ENCODE measurements at regions not wholly inside any gene's neighbourhood (a gene's known extent, or its start where the extent isn't known, plus 50 kb on each side); places are given as distances from the start of the nearest gene placed in this dataset.

GRCh38 chr2:56088411-56088810 lies 95.4 kb upstream of the CCDC85A start:
- TF ChIP-seq, protein P1, sequence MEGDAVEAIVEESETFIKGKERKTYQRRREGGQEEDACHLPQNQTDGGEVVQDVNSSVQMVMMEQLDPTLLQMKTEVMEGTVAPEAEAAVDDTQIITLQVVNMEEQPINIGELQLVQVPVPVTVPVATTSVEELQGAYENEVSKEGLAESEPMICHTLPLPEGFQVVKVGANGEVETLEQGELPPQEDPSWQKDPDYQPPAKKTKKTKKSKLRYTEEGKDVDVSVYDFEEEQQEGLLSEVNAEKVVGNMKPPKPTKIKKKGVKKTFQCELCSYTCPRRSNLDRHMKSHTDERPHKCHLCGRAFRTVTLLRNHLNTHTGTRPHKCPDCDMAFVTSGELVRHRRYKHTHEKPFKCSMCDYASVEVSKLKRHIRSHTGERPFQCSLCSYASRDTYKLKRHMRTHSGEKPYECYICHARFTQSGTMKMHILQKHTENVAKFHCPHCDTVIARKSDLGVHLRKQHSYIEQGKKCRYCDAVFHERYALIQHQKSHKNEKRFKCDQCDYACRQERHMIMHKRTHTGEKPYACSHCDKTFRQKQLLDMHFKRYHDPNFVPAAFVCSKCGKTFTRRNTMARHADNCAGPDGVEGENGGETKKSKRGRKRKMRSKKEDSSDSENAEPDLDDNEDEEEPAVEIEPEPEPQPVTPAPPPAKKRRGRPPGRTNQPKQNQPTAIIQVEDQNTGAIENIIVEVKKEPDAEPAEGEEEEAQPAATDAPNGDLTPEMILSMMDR (optimal IDR thresholded peaks at IDR 0.05 in 1 of 3, IDR thresholded peaks at IDR 0.05 in 1 of 3, conservative IDR thresholded peaks at IDR 0.05 in 1 of 3; ENCODE audit: extremely low read depth in 1 of 3, insufficient read depth in 2 of 3, low read length in 3 of 3): no peak
- TF ChIP-seq EZH2 (IDR thresholded peaks at IDR 0.05; ENCODE audit: low read length): no peak
